ENCODE measurements at regions not wholly inside any gene's neighbourhood (a gene's known extent, or its start where the extent isn't known, plus 50 kb on each side); places are given as distances from the start of the nearest gene placed in this dataset.

- DNase-seq (no peak), ATAC-seq (no peak)
- Mint-ChIP-seq H3K4me3 (no peak overlapping the region), H3K9me3 (peaks cover 0 to 9% (median 4%) of the 10 kb centered on the region in 11 donors), H3K27me3 (no peaks in the 10 kb centered on the region), H3K4me1 (no peaks in the 10 kb centered on the region), H3K27ac (no peak overlapping the region), H3K36me3 (no peaks in the 10 kb centered on the region)
- POLR2A ChIA-PET, result no interaction called here
- no peaks in the 10 kb centered on the region for H3K27me3 ChIP-seq (ENCODE audit: control insufficient read depth in 2 of 2, insufficient read depth in 2 of 2, low read length in 2 of 2)
- H3K27ac ChIP-seq (ENCODE audit: low read depth, low read length), result no peak overlapping the region
- H3K4me1 ChIP-seq (ENCODE audit: control insufficient read depth in 2 of 2, insufficient read depth in 2 of 2, low read length in 2 of 2), result no peaks in the 10 kb centered on the region
- no peak overlapping the region for H3K4me3 ChIP-seq (ENCODE audit: low read length)
- H3K9me3 ChIP-seq (ENCODE audit: control insufficient read depth in 2 of 3, low read length in 3 of 3), result no peaks in the 10 kb centered on the region
- H3K36me3 ChIP-seq (ENCODE audit: control insufficient read depth in 2 of 3, insufficient read depth in 3 of 3, low read length in 3 of 3), result no peaks in the 10 kb centered on the region
- CTCF ChIA-PET, result no interaction called here
- intact Hi-C loops (cut with micrococcal nuclease), result no loop called here
These were observed 391.1 kb upstream of the ZNF608 start for GRCh38 chr5:125137535-125137934.

- Histone ChIP-seq H3K27me3 (ENCODE audit: control insufficient read depth in 2 of 2, insufficient read depth in 2 of 2, low read length in 2 of 2) (no peaks in the 10 kb centered on the region), H3K4me3 (ENCODE audit: low read length) (no peak overlapping the region), H3K27ac (ENCODE audit: low read depth, low read length) (no peak overlapping the region), H3K9me3 (ENCODE audit: control insufficient read depth in 2 of 3, low read length in 3 of 3) (no peaks in the 10 kb centered on the region), H3K4me1 (ENCODE audit: control insufficient read depth in 2 of 2, insufficient read depth in 2 of 2, low read length in 2 of 2) (no peaks in the 10 kb centered on the region), H3K36me3 (ENCODE audit: control insufficient read depth in 2 of 3, insufficient read depth in 3 of 3, low read length in 3 of 3) (no peaks in the 10 kb centered on the region)
- ChIA-PET POLR2A (no interaction called here), CTCF (no interaction called here)
- peaks cover 0 to 14% (median 4%) of the 10 kb centered on the region in 11 donors for H3K9me3 Mint-ChIP-seq
- H3K4me3 Mint-ChIP-seq, result no peak overlapping the region
- ATAC-seq (no peak), DNase-seq (no peak)
- no peaks in the 10 kb centered on the region for H3K36me3 Mint-ChIP-seq
- no peaks in the 10 kb centered on the region for H3K4me1 Mint-ChIP-seq
- intact Hi-C loops (cut with micrococcal nuclease), result no loop called here
- H3K27me3 Mint-ChIP-seq, result no peaks in the 10 kb centered on the region
- no peak overlapping the region for H3K27ac Mint-ChIP-seq
These were observed 391.8 kb upstream of the ZNF608 start for GRCh38 chr5:125138266-125138665.

- POLR2A ChIA-PET, result no interaction called here
- H3K9me3 ChIP-seq (ENCODE audit: control insufficient read depth in 2 of 3, low read length in 3 of 3), result no peaks in the 10 kb centered on the region
- H3K4me3 Mint-ChIP-seq, result no peak overlapping the region
- H3K4me1 Mint-ChIP-seq, result no peaks in the 10 kb centered on the region
- H3K27ac ChIP-seq (ENCODE audit: low read depth, low read length), result no peak overlapping the region
- CTCF ChIA-PET, result no interaction called here
- H3K4me3 ChIP-seq (ENCODE audit: low read length), result no peak overlapping the region
- H3K36me3 Mint-ChIP-seq, result no peaks in the 10 kb centered on the region
- H3K4me1 ChIP-seq (ENCODE audit: control insufficient read depth in 2 of 2, insufficient read depth in 2 of 2, low read length in 2 of 2), result no peaks in the 10 kb centered on the region
- no peak for DNase-seq
- H3K27me3 Mint-ChIP-seq, result no peaks in the 10 kb centered on the region
- intact Hi-C loops (cut with micrococcal nuclease), result no loop called here
- no peaks in the 10 kb centered on the region for H3K27me3 ChIP-seq (ENCODE audit: control insufficient read depth in 2 of 2, insufficient read depth in 2 of 2, low read length in 2 of 2)
- H3K27ac Mint-ChIP-seq, result no peak overlapping the region
- peaks cover 0 to 14% (median 4%) of the 10 kb centered on the region in 11 donors for H3K9me3 Mint-ChIP-seq
- no peaks in the 10 kb centered on the region for H3K36me3 ChIP-seq (ENCODE audit: control insufficient read depth in 2 of 3, insufficient read depth in 3 of 3, low read length in 3 of 3)
- ATAC-seq, result no peak
These were observed 393.2 kb upstream of the ZNF608 start for GRCh38 chr5:125139590-125139989.

GRCh38 chr5:125140220-125140619 is 393.8 kb upstream of the ZNF608 start:
- Mint-ChIP-seq H3K4me1 (no peaks in the 10 kb centered on the region), H3K4me3 (no peak overlapping the region), H3K9me3 (peaks cover 0 to 14% (median 4%) of the 10 kb centered on the region in 11 donors), H3K36me3 (no peaks in the 10 kb centered on the region), H3K27me3 (no peaks in the 10 kb centered on the region), H3K27ac (no peak overlapping the region)
- no peak overlapping the region for H3K4me3 ChIP-seq (ENCODE audit: low read length)
- DNase-seq, result no peak
- POLR2A ChIA-PET, result no interaction called here
- ATAC-seq, result no peak
- no peaks in the 10 kb centered on the region for H3K27me3 ChIP-seq (ENCODE audit: control insufficient read depth in 2 of 2, insufficient read depth in 2 of 2, low read length in 2 of 2)
- intact Hi-C loops (cut with micrococcal nuclease), result no loop called here
- no peak overlapping the region for H3K27ac ChIP-seq (ENCODE audit: low read depth, low read length)
- CTCF ChIA-PET, result no interaction called here
- no peaks in the 10 kb centered on the region for H3K4me1 ChIP-seq (ENCODE audit: control insufficient read depth in 2 of 2, insufficient read depth in 2 of 2, low read length in 2 of 2)
- no peaks in the 10 kb centered on the region for H3K9me3 ChIP-seq (ENCODE audit: control insufficient read depth in 2 of 3, low read length in 3 of 3)
- H3K36me3 ChIP-seq (ENCODE audit: control insufficient read depth in 2 of 3, insufficient read depth in 3 of 3, low read length in 3 of 3), result no peaks in the 10 kb centered on the region

GRCh38 chr5:125140855-125141254 is 394.4 kb upstream of the ZNF608 start:
- Mint-ChIP-seq H3K27me3 (no peaks in the 10 kb centered on the region), H3K4me1 (no peaks in the 10 kb centered on the region), H3K27ac (no peak overlapping the region), H3K9me3 (peaks cover 0 to 14% (median 4%) of the 10 kb centered on the region in 11 donors), H3K36me3 (no peaks in the 10 kb centered on the region), H3K4me3 (no peak overlapping the region)
- ChIA-PET CTCF (no interaction called here), POLR2A (no interaction called here)
- intact Hi-C loops (cut with micrococcal nuclease), result no loop called here
- Histone ChIP-seq H3K27me3 (ENCODE audit: control insufficient read depth in 2 of 2, insufficient read depth in 2 of 2, low read length in 2 of 2) (no peaks in the 10 kb centered on the region), H3K27ac (ENCODE audit: low read depth, low read length) (no peak overlapping the region), H3K4me1 (ENCODE audit: control insufficient read depth in 2 of 2, insufficient read depth in 2 of 2, low read length in 2 of 2) (no peaks in the 10 kb centered on the region), H3K4me3 (ENCODE audit: low read length) (no peak overlapping the region), H3K36me3 (ENCODE audit: control insufficient read depth in 2 of 3, insufficient read depth in 3 of 3, low read length in 3 of 3) (no peaks in the 10 kb centered on the region), H3K9me3 (ENCODE audit: control insufficient read depth in 2 of 3, low read length in 3 of 3) (no peaks in the 10 kb centered on the region)
- DNase-seq (no peak), ATAC-seq (no peak)

- H3K4me3 Mint-ChIP-seq, result no peak overlapping the region
- Histone ChIP-seq H3K4me3 (ENCODE audit: low read length) (no peak overlapping the region), H3K27ac (ENCODE audit: low read depth, low read length) (no peak overlapping the region), H3K27me3 (ENCODE audit: control insufficient read depth in 2 of 2, insufficient read depth in 2 of 2, low read length in 2 of 2) (no peaks in the 10 kb centered on the region), H3K9me3 (ENCODE audit: control insufficient read depth in 2 of 3, low read length in 3 of 3) (no peaks in the 10 kb centered on the region), H3K4me1 (ENCODE audit: control insufficient read depth in 2 of 2, insufficient read depth in 2 of 2, low read length in 2 of 2) (no peaks in the 10 kb centered on the region), H3K36me3 (ENCODE audit: control insufficient read depth in 2 of 3, insufficient read depth in 3 of 3, low read length in 3 of 3) (no peaks in the 10 kb centered on the region)
- H3K9me3 Mint-ChIP-seq, result peaks cover 0 to 14% (median 4%) of the 10 kb centered on the region in 11 donors
- H3K4me1 Mint-ChIP-seq, result no peaks in the 10 kb centered on the region
- no peaks in the 10 kb centered on the region for H3K36me3 Mint-ChIP-seq
- ChIA-PET POLR2A (no interaction called here), CTCF (no interaction called here)
- ATAC-seq (no peak), DNase-seq (no peak)
- intact Hi-C loops (cut with micrococcal nuclease), result no loop called here
- no peaks in the 10 kb centered on the region for H3K27me3 Mint-ChIP-seq
- no peak overlapping the region for H3K27ac Mint-ChIP-seq
These were observed 396.0 kb upstream of the ZNF608 start for GRCh38 chr5:125142458-125142857.

GRCh38 chr5:125143011-125143410 is 396.6 kb upstream of the ZNF608 start:
- ATAC-seq (no peak), DNase-seq (no peak)
- Mint-ChIP-seq H3K9me3 (peaks cover 0 to 14% (median 2%) of the 10 kb centered on the region in 11 donors), H3K27ac (no peak overlapping the region), H3K36me3 (no peaks in the 10 kb centered on the region), H3K4me3 (no peak overlapping the region), H3K27me3 (no peaks in the 10 kb centered on the region), H3K4me1 (no peaks in the 10 kb centered on the region)
- intact Hi-C loops (cut with micrococcal nuclease), result no loop called here
- H3K9me3 ChIP-seq (ENCODE audit: control insufficient read depth in 2 of 3, low read length in 3 of 3), result no peaks in the 10 kb centered on the region
- H3K27me3 ChIP-seq (ENCODE audit: control insufficient read depth in 2 of 2, insufficient read depth in 2 of 2, low read length in 2 of 2), result no peaks in the 10 kb centered on the region
- no peaks in the 10 kb centered on the region for H3K36me3 ChIP-seq (ENCODE audit: control insufficient read depth in 2 of 3, insufficient read depth in 3 of 3, low read length in 3 of 3)
- no peak overlapping the region for H3K4me3 ChIP-seq (ENCODE audit: low read length)
- H3K4me1 ChIP-seq (ENCODE audit: control insufficient read depth in 2 of 2, insufficient read depth in 2 of 2, low read length in 2 of 2), result no peaks in the 10 kb centered on the region
- ChIA-PET POLR2A (no interaction called here), CTCF (no interaction called here)
- no peak overlapping the region for H3K27ac ChIP-seq (ENCODE audit: low read depth, low read length)

All from naive thymus-derived CD4-positive, alpha-beta T cell (primary cell).